GM23248 (cell line): ENCODE measurements at regions not wholly inside any gene's neighbourhood (a gene's known extent, or its start where the extent isn't known, plus 50 kb on each side); places are given as distances from the start of the nearest gene placed in this dataset.

Experiments used
- EZH2 ChIP-seq: fragments of 200-600 bp; sonication (generic); IDR thresholded peaks from 2 replicates; pipeline ENCODE4 v1.6.1; 2018; ENCODE audit warnings: antibody characterized with exemption, mild to moderate bottlenecking; ENCODE audit not compliant: insufficient read depth, poor library complexity, severe bottlenecking
- EZH2phosphoT487 ChIP-seq: fragments of 200-600 bp; sonication (generic); IDR thresholded peaks from 2 replicates; pipeline ENCODE4 v1.6.1; 2018; ENCODE audit warnings: antibody characterized with exemption, moderate library complexity, mild to moderate bottlenecking, low read depth; ENCODE audit not compliant: insufficient read depth

- TF ChIP-seq EZH2, result no peak
- TF ChIP-seq EZH2phosphoT487, result no peak
These were observed 407.3 kb upstream of the CDH20 start for GRCh38 chr18:60925892-60926291.
